Hematopoietic multipotent progenitor cell treated with erythropoietin and hydrocortisone succinate and interleukin-3 and kit ligand, for 4 days (in vitro differentiated cells): ENCODE measurements at regions not wholly inside any gene's neighbourhood (a gene's known extent, or its start where the extent isn't known, plus 50 kb on each side); places are given as distances from the start of the nearest gene placed in this dataset.
A peak's percentile ranks its signal among the peaks of the same experiment; 100 is the strongest.

ENCODE experiments used
- DNase-seq: peaks from one replicate; pipeline ENCODE4 v3.0.0-alpha.2; 2015

GRCh38 chr2:16328521-16329190 is 337.0 kb downstream of the CYRIA start:
- DNase-seq, result no peak

GRCh38 chr2:16327326-16327725 is 338.3 kb downstream of the CYRIA start:
- no peak for DNase-seq

DNA sequence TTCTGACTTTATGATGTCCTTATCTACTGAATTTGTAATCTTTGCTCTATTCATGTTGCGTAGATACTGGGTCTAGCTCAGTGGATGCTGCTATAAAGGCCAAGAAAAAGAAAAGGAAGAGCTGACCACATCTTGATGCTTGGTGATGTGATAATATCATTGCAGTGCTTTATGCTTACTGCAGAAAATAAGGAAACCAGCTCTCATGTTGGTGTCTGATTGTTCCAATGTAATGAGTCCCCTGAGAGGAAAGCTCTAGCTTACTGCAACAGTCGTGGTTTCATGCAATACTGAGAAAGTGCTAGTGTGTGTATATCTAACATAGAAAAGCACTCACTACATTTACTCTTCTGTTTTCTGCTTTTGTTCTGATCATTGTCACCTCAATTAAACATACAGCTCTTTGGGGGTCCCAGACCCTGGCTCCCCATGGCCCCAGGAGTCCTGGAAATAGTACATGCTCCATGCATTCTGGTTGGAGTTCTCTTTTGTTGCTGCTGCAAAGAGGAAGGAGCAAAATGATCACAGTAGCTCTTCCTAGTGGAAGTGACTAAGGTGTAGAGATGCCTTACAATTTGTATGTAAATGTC is 338.8 kb downstream of the CYRIA start:
- DNase-seq, result peak; percentile 70

DNA sequence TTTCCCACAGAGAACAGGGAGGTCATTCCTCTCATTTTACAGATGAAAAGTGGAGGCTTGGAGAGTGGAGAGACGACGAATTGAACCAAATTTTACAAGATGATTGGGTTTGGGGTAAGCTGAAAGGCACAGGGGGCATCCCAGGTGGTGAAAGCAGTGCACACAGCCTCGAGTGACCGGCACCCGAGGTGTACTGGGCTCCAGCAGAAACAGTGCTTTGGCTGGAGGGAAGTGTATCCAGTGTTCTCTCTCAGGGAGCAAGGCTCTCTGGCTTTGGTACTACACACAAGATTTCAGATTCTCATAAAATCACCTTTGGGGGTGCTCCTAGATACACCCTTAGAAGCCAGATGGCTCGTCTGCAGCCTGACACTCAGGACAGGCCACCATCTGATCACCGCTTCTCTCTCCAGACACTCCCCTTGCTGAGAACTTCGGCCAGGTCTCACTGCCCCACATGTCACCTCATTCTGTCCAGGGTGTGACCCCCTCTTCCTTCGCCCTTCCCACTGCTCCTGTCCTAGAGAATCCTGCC is 339.6 kb downstream of the CYRIA start:
- no peak for DNase-seq

DNA sequence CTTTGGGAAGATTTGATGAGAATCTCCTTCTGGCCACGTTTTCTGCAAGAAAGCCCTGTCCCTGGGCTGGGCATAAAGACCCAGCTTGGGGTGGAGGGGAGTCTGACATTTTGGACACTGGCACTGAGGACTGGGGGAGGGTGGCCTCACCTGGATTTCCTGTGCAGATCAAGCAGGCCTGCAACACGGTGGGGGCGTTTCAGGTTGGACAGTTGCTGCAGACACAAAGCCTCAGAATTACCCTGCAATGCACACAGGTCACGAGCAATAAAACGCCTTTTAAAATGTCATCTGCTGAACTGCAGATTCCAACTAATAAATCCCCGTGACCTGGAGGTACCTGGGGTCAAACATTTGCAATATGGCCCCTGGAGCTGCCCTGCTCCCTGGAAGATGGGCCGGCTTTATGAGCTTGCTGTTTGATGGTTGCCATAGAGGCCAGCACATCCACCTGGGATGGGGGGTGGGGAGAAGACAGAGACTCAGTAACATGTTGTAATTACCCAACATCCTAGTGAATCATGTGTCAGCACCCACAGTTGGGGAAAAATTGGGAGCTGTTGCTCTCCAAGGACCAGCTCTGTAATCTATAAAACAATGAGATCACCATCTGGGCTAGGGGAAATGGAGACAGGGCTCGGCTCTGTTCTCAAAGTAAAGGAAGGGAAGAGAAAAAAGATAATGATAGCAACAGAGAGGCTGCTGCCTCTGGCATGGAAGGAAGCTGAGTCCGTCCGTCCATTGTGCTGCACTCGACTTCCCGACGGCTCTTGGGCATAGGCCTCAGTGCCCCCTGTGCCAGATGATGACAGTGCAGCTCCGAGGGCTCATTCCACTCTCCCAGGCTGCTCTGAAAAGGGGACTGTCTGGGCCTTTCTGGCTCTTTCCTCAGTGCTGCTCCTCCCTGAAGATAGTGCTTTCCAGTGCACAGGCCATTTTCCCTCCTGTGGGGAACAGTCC is 340.3 kb downstream of the CYRIA start:
- DNase-seq, result no peak

DNA sequence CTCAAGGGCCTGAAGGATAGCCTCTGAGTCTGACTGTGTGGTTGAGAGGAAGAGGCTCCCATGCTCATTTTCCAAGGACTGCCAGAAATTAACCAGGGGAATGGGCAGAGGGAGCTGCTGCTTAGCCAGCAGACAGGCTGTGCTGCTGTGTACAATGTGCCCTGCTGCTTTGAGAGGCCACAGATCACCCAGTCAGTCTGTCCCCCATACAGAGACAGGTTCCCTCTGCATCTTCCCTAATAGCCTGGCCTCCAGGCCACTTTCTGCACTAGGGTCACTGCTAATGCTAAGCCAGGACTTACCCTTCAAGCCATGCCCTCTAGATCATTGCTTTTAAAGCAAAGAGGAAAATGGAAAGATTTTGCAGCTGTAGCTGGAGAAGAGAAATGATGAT is 341.1 kb downstream of the CYRIA start:
- peak; percentile 40 for DNase-seq

GRCh38 chr2:16323551-16324543 is 341.8 kb downstream of the CYRIA start:
- DNase-seq, result no peak

GRCh38 chr2:16323126-16323520 is 342.5 kb downstream of the CYRIA start:
- no peak for DNase-seq

DNA sequence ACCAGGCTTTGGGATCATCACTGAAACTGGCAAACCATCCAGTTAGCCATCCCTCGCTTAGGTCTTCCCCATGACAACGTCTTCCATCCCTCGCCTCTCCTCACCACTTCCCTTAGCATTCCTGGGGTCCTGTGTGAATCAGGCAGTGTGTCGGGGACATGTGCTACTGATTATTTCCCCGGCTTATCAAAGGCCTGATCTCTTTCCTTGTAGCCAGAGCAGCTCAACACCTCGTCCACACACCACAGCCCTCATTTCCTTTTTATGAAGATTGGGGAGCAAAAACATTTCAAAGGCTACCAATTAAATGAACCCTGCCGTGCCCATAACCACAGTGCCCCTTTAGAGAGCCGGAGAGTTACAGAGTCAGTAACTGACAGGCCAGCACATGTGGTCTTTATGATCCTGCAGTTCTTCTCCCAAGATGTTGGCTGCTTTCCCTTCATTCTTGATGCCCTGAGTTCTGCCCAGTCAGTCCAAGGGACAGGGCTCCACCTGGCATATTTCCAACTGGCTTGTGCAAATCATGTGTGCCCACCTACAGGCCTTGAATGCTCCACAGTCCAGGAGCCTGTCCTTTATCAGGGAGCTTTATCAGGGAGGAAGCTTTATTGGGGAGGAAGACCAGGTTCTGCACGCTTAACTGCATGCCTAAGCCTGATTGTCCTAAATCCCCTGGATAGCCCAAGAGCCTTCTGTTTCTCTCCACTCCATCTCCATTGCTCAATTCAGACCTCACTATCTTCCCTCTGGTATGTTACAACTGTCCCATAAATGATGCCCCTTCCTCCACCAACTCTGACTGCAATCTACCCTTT is 343.1 kb downstream of the CYRIA start:
- DNase-seq, result no peak

DNA sequence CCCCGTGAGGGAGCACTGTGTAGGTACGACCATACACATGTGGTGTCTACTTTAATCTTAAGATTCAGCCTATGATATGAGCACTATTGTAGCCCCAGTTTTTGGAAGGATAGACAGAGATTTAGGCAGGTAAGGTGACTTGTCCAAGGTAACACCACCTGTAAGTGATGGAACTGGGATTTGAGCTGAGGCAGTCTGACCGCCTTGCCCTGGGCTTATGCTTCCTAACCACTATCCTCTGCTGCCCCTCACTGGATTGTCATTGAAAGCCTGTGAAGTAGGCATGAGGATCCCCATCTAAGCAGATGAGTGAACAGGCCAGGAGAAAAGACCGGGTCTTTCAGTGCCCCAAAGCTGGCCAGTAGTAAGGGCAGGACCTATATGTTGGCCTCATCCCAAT is 343.8 kb downstream of the CYRIA start:
- DNase-seq, result peak; percentile 49

DNA sequence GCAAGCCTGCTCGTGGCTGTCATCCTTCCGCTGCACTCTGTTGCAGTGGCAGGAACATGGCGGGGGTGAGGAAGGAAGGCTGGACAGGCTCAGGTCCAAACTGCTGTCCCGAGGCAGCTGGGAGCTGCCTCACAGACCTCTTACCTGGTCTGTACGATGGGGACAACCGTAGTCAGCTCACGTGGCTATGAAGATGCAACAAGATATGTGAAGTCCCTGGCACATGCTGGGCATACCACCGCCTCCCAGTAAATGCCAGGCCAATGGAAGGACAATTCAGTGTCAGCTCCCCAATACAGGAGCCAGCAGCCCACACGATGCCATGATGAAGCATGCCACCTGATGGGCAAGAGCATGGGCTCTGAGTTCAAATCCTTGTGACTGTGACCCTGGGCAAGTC is 344.4 kb downstream of the CYRIA start:
- no peak for DNase-seq

DNA sequence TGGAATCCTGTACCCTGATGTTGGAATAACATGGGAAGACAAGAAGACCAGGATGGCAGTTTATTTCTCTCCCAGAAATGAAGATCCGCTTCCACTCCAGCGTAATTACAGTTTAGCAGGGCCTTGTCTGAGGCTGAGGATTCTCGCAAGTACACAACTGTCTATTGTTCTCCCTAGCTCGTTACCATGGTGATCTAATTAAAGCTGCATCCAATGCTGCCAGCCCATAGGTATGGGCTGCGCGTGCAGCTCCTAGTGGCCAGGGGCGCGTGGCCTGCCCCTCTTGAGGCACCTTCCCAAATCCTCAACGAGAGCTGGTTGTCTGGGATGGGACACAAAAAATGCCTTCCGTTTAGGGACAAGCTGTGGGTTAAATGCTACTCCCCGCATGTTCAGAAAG is 344.9 kb downstream of the CYRIA start:
- no peak for DNase-seq

GRCh38 chr2:16319551-16320121 is 346.0 kb downstream of the CYRIA start:
- DNase-seq, result no peak

DNA sequence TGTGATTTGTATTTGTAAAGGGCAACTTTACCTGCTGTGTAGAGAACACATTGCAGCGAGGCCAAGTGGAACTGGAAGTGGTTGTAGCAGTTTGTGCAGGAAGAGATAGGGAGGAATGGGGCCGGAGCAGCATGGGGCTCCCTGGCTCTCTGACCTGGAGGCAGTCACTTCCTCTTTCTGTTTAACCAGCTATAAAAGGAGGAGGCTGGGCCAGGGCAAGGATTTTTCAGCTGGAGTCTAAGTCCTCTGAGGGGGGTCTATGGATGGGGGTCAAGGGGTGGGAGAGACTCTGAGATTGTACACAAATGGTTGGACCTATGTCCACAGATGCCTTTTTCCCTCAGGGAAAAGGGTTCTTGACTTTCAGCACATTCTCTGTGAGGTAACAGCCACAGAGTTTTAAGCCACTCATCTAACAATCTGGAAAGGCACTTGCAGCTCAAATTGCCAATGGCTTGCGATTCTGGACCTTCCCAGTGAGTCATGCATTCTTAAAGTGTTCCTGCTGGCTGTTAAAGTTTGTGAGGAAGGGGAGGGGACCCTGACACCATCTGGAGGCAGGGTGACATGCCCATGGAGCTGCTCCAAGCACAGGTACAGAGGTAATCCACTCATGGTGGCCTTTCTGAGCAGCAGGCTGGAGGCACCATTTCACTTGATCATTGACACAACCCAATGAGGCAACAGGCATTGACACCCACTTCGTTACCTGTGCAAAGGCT is 347.0 kb downstream of the CYRIA start:
- DNase-seq, result peak; percentile 91

DNA sequence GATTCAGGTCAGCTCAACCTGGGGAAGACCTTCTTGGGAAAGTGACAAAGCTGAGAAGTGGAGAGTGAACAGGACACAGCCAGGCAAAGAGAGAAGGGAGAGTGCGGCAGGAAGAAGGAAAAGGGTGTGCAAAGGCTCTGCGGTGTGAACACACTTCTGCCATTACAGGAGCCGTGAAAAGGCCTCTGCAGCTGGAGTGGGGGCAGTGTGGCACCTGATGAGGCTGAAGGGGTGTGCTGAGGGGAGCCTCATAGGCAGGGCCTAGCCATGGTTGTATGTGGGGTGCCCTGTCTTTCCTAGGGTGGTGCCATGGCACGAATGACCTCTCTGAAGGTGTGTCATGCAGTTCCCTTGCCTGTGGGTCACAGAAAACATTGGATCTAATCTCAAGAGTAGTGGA is 347.6 kb downstream of the CYRIA start:
- DNase-seq, result no peak

DNA sequence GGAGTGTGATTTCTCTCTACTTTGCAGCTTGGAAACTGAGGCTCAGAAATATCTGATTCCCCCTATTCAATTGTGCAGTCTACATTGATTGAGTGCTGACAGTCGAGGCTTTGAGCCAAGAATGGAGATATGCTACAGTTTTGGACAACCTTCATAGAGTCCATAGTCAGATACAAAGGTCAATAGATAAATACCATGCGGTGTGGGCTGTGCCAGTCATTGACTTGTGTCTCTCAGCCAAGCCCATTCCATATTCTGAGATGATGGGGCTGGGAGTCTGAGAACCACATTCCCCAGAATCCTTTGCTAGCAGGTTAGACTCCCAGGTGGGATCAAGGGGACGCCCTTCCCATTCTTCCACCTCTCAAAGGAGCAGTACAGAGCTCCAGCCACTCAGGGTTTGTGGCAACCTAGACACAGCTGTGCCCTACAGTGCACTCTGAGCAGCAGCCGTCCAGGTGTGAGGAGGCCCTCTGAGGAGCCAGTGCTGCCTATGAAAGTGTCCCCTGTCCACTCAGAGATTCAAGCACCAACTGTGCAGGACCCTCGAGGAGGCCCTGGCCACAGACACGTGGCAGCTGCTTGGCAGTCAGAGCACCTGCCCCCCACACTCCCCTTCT is 348.3 kb downstream of the CYRIA start:
- no peak for DNase-seq

DNA sequence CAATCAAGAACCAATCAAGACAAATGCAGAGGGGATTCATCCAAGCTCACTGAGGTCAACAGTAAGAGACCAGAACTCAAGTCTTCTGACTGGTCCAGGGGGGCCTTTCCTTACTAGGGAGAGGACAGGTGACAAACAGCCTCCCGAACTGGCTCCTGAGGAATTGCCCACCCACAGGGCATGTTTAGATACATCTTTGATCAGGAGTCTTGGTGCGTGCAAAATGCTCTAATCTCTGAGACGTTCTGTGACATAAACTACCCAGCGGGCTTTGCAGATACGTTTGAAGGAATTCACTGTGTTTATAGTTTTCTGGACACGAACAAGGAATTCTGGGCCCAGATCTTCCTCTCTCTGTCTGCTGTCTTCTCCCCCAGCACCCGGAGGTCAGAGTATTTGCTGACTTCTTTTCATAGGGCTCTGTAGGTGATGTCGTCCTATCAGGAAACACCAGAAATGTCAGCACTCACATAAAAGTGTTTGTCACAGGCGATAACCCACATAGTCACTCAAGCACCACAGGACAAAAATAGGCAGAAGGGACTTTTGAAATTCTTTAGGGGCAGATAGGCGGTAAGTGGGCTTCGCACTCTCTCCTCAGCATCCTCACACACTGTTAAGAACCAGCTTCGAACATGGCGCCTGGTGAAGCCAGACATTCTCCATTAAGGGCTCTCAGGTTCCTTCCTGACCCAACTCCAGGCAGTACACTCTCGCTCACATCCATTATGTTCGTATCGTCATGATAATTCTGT is 349.0 kb downstream of the CYRIA start:
- DNase-seq, result no peak

- no peak for DNase-seq
Observed at GRCh38 chr2:16315908-16316307, 349.7 kb downstream of the CYRIA start.

DNA sequence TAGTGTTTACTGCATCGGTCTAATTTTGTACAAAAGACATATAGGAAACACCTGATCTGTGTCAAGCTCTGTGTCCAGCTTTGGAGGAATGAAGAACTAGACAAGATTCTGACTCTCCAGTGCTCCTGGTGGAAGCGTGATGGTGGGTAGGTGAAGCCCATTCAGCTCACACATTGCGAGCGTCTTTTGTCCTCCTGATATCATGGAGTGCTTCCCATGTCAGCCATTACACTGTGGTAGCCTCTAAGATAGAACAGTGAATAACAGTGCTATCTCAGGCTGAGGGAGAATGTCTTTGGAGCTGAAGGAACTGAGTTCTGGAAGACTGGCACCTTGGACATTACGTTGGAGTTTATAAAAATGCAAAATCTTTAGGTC is 350.2 kb downstream of the CYRIA start:
- no peak for DNase-seq
